Smooth muscle cell (in vitro differentiated cells): ENCODE measurements at regions not wholly inside any gene's neighbourhood (a gene's known extent, or its start where the extent isn't known, plus 50 kb on each side); places are given as distances from the start of the nearest gene placed in this dataset.

ENCODE experiments used
- DNase-seq: peaks from one replicate; lab custom pipeline; 2025; ENCODE audit not compliant: unreplicated experiment; lab: John Stamatoyannopoulos, UW
- H2AFZ ChIP-seq: fragments of 200-600 bp; sonication (generic); 2 replicates; pipeline ENCODE4 v1.6.0; 2016; ENCODE audit warnings: antibody characterized with exemption, low read depth, mild to moderate bottlenecking
- H3F3A ChIP-seq: fragments of 200-600 bp; sonication (generic); 2 replicates; pipeline ENCODE4 v1.6.0; 2017; ENCODE audit warnings: antibody characterized with exemption, low read depth
- H3K27ac ChIP-seq: fragments of 200-600 bp; sonication (generic); 2 replicates; pipeline ENCODE4 v1.5.1; 2016; ENCODE audit warnings: low read depth, mild to moderate bottlenecking
- H3K27me3 ChIP-seq: fragments of 200-600 bp; sonication (generic); 2 replicates; pipeline ENCODE4 v1.6.1; 2016; ENCODE audit warnings: low read depth, mild to moderate bottlenecking
- H3K36me3 ChIP-seq: fragments of 200-600 bp; sonication (generic); 2 replicates; pipeline ENCODE4 v1.5.1; 2016; ENCODE audit warnings: low read depth
- H3K4me1 ChIP-seq: fragments of 200-600 bp; sonication (generic); 2 replicates; pipeline ENCODE4 v1.5.1; 2016; ENCODE audit warnings: low read depth
- H3K4me2 ChIP-seq: fragments of 200-600 bp; sonication (generic); 2 replicates; pipeline ENCODE4 v1.6.0; 2016; ENCODE audit warnings: mild to moderate bottlenecking
- H3K4me3 ChIP-seq: fragments of 200-600 bp; sonication (generic); 2 replicates; pipeline ENCODE4 v1.5.1; 2016; ENCODE audit warnings: mild to moderate bottlenecking
- H3K79me2 ChIP-seq: fragments of 200-600 bp; sonication (generic); 2 replicates; pipeline ENCODE4 v1.6.0; 2016; ENCODE audit warnings: low read depth, mild to moderate bottlenecking
- H3K9ac ChIP-seq: fragments of 200-600 bp; sonication (generic); 2 replicates; pipeline ENCODE4 v1.6.0; 2016; ENCODE audit warnings: low read depth
- H3K9me3 ChIP-seq: fragments of 200-600 bp; sonication (generic); replicated peaks from 2 replicates; pipeline ENCODE4 v1.5.1; 2016; ENCODE audit warnings: low read depth
- H4K20me1 ChIP-seq: fragments of 200-600 bp; sonication (generic); 2 replicates; pipeline ENCODE4 v1.6.0; 2016; ENCODE audit warnings: low read depth
- CTCF ChIP-seq: fragments of 200-600 bp; sonication (generic); IDR thresholded peaks from 2 replicates; pipeline ENCODE4 v1.5.1; 2017; ENCODE audit warnings: borderline replicate concordance, mild to moderate bottlenecking, antibody characterized with exemption; ENCODE audit not compliant: insufficient read depth, poor library complexity, severe bottlenecking
- WGBS: methylation state at CpG from one replicate; pipeline ENCODE4 v1.1.7; 2016; ENCODE audit warnings: low lambda C conversion rate; 5-methylcytosine and 5-hydroxymethylcytosine counted together

- H3K27me3 ChIP-seq = no peaks in the 10 kb centered on the region
- TF ChIP-seq CTCF = no peak
- H3K9me3 ChIP-seq = no peaks in the 10 kb centered on the region
- peaks cover 13% of the 10 kb centered on the region for H3K4me1 ChIP-seq
- no peak overlapping the region for H3K4me2 ChIP-seq
- no peak overlapping the region for H3K9ac ChIP-seq
- no peaks in the 10 kb centered on the region for H4K20me1 ChIP-seq
- 86% methylated on average over 2 of the region's 2 CpGs for WGBS
- H2AFZ ChIP-seq = no peak overlapping the region
- H3K79me2 ChIP-seq = no peaks in the 10 kb centered on the region
- no peak for DNase-seq
- no peak overlapping the region for H3K4me3 ChIP-seq
- no peak overlapping the region for H3K27ac ChIP-seq
- peaks cover 18% of the 10 kb centered on the region for H3F3A ChIP-seq
- no peaks in the 10 kb centered on the region for H3K36me3 ChIP-seq
Observed at GRCh38 chr1:115543247-115543646, 98.5 kb upstream of the VANGL1 start.

DNA sequence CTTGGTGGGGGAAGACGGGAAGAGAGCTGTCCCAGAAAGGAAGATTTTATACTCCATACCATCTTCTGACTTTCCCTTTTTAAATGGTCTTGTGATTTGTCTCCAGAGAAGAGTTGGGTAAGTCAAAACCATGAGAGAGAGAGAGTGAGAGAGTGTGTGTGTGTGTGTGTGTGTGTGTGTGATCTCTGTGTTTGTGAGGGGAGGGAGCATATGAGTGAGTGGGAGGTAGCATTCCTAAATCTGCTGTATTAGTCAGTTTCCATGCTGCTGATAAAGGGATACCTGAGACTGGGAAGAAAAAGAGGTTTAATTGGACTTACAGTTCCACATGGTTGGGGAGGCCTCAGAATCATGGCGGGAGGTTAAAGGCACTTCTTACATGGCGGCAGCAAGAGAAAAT lies 102.0 kb upstream of the VANGL1 start:
- DNase-seq = no peak
- no peaks in the 10 kb centered on the region for H3K9me3 ChIP-seq
- no peak overlapping the region for H2AFZ ChIP-seq
- H3K27ac ChIP-seq = no peak overlapping the region
- no peak overlapping the region for H3K9ac ChIP-seq
- H3F3A ChIP-seq = peaks cover 5% of the 10 kb centered on the region
- 94% methylated on average over 3 of the region's 3 CpGs for WGBS
- no peaks in the 10 kb centered on the region for H4K20me1 ChIP-seq
- H3K4me1 ChIP-seq = no peaks in the 10 kb centered on the region
- no peaks in the 10 kb centered on the region for H3K79me2 ChIP-seq
- no peak for TF ChIP-seq CTCF
- H3K36me3 ChIP-seq = no peaks in the 10 kb centered on the region
- H3K4me3 ChIP-seq = no peak overlapping the region
- no peaks in the 10 kb centered on the region for H3K27me3 ChIP-seq
- H3K4me2 ChIP-seq = no peak overlapping the region

DNA sequence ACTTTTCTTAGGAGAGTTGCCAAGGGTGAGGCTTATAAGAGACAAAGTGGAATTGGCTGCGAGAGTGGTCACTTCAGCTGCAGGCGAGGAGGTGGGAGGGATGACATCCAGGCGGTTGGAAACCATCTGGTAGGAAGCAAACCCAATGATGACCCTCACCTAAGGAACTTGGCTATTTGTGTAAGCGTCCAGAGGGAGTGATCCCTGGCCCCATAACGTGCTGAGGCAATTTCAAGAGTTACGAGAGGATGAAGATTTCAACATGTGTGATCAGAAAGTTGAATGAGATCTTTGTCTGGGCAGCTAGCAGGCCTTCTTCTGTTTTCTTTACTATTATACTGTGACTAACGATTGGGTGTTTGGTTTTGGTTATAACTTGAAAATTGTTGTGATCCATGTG lies 102.7 kb upstream of the VANGL1 start:
- Histone ChIP-seq H2AFZ (no peak overlapping the region), H3K79me2 (no peaks in the 10 kb centered on the region), H3K4me1 (no peaks in the 10 kb centered on the region), H3K36me3 (no peaks in the 10 kb centered on the region), H3K27me3 (no peaks in the 10 kb centered on the region), H3K27ac (no peak overlapping the region), H3K4me3 (no peak overlapping the region), H3K4me2 (no peak overlapping the region), H3K9ac (no peak overlapping the region), H3F3A (peaks cover 3% of the 10 kb centered on the region), H3K9me3 (no peaks in the 10 kb centered on the region), H4K20me1 (no peaks in the 10 kb centered on the region)
- WGBS = 89% methylated on average over 7 of the region's 7 CpGs
- TF ChIP-seq CTCF = no peak
- DNase-seq = no peak

GRCh38 chr1:115538579-115538978 lies 103.2 kb upstream of the VANGL1 start:
- 88% methylated on average over 1 of the region's 1 CpG for WGBS

More at GRCh38 chr1:115538579-115538978, 103.2 kb upstream of the VANGL1 start:
- Histone ChIP-seq H3K4me3 (no peak overlapping the region), H3F3A (no peaks in the 10 kb centered on the region), H3K27me3 (no peaks in the 10 kb centered on the region), H3K4me2 (no peak overlapping the region), H3K9me3 (no peaks in the 10 kb centered on the region), H3K36me3 (no peaks in the 10 kb centered on the region), H3K27ac (no peak overlapping the region), H3K4me1 (no peaks in the 10 kb centered on the region), H4K20me1 (no peaks in the 10 kb centered on the region), H2AFZ (no peak overlapping the region), H3K9ac (no peak overlapping the region), H3K79me2 (no peaks in the 10 kb centered on the region)
- TF ChIP-seq CTCF = no peak
- DNase-seq = no peak
